Neural progenitor cell (in vitro differentiated cells): ENCODE measurements at regions not wholly inside any gene's neighbourhood (a gene's known extent, or its start where the extent isn't known, plus 50 kb on each side); places are given as distances from the start of the nearest gene placed in this dataset.

Source experiments
- CTCF ChIP-seq: fragments of 200-600 bp; sonication (generic); IDR thresholded peaks from 2 replicates; pipeline ENCODE4 v1.5.1; 2017; ENCODE audit warnings: antibody characterized with exemption, mild to moderate bottlenecking
- EZH2 ChIP-seq: fragments of 200-600 bp; sonication (generic); IDR thresholded peaks from 2 replicates; pipeline ENCODE4 v1.6.1; 2017; ENCODE audit warnings: antibody characterized with exemption, mild to moderate bottlenecking, moderate library complexity
- EZH2phosphoT487 ChIP-seq: fragments of 200-600 bp; sonication (generic); IDR thresholded peaks from 2 replicates; pipeline ENCODE4 v1.6.1; 2017; ENCODE audit warnings: antibody characterized with exemption

GRCh38 chr15:24878153-24878552, 76.6 kb upstream of the SNRPN start:
- TF ChIP-seq EZH2 (no peak), CTCF (no peak), EZH2phosphoT487 (no peak)
